ENCODE measurements at regions not wholly inside any gene's neighbourhood (a gene's known extent, or its start where the extent isn't known, plus 50 kb on each side); places are given as distances from the start of the nearest gene placed in this dataset.

GRCh38 chr13:109384491-109385241, 401.7 kb downstream of the IRS2 start:
- TF ChIP-seq CTCF (IDR thresholded peaks at IDR 0.05) (no peak), POLR2A (IDR thresholded peaks at IDR 0.05) (no peak)
